ENCODE measurements at regions not wholly inside any gene's neighbourhood (a gene's known extent, or its start where the extent isn't known, plus 50 kb on each side); places are given as distances from the start of the nearest gene placed in this dataset.
A peak's percentile ranks its signal among the peaks of the same experiment; 100 is the strongest.

GRCh38 chr3:24764236-24764915 is 269.7 kb upstream of the THRB start:
- DNase-seq (ENCODE audit: low read depth) = no peak

- DNase-seq (ENCODE audit: low read depth) = no peak
Observed at GRCh38 chr3:24765399-24765798, 270.7 kb upstream of the THRB start.

GRCh38 chr3:24769918-24770317 is 275.3 kb upstream of the THRB start:
- DNase-seq (ENCODE audit: low read depth) = no peak

GRCh38 chr3:24773798-24774197 is 279.1 kb upstream of the THRB start:
- DNase-seq (ENCODE audit: low read depth) = peak; percentile 48

- DNase-seq (ENCODE audit: low read depth) = no peak
Observed at GRCh38 chr3:24780991-24781390, 286.3 kb upstream of the THRB start.

- DNase-seq (ENCODE audit: low read depth) = no peak
Observed at GRCh38 chr3:24781454-24781853, 286.8 kb upstream of the THRB start.

DNA sequence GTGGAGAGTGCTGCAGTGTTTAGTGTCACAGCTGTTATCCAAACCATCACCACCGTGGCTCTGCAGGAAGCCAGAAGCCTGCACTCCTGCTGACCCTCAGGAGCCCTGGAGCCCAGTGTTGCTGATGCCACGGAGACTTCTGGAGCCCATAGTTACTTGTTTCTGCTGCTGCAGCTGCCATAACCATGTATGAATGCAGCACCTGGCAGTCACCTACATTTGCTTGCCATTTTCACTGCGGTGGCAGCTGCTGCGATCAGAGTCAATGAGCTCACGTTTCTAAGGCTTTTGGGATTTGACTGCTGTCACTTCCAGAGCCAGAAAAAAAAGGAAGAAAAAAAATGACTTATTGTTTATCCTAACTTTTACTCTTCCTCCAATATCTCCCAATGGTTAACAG is 299.2 kb upstream of the THRB start:
- DNase-seq (ENCODE audit: low read depth) = no peak

DNA sequence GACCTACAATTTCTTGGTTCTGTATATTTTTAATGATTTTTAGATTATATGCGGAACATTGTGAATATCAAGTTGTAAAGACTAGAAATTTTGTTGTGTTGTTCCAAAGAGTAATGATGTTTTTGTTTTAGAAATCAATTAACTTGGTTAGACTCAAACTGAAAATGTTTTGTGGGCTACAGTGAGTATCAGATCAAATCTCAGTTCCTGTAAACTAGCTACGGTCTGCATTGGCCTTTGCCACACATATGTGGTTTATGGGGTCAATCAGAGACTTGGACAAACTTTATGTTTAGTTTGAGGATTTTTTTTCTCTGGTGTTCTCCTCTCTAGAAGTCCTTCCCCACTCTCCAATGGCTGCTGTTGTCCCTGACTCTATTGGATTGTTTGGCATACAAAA is 308.0 kb upstream of the THRB start:
- no peak for DNase-seq (ENCODE audit: low read depth)

- no peak for DNase-seq (ENCODE audit: low read depth)
Observed at GRCh38 chr3:24804095-24804494, 309.4 kb upstream of the THRB start.

DNA sequence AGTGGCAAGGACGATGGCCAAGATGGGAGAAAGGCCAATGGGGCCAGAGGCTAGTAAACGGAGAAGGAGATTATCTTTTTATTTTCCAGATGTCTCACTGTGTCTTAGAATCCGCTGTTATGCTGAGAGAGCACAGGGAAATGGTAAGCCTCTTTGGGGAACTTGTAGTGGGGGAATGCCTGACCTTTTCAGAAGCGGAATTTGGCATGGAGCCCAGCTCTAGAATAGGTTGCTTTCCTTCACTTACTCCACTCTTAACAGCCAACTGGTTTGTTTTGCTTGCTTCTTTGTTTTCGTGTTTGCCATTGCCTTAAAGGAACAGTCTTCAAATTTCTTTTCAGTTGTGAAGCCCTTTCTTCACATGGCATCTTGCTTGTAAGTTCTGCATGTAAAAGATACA is 316.2 kb upstream of the THRB start:
- no peak for DNase-seq (ENCODE audit: low read depth)

- DNase-seq (ENCODE audit: low read depth) = no peak
Observed at GRCh38 chr3:24812116-24812515, 317.5 kb upstream of the THRB start.

DNA sequence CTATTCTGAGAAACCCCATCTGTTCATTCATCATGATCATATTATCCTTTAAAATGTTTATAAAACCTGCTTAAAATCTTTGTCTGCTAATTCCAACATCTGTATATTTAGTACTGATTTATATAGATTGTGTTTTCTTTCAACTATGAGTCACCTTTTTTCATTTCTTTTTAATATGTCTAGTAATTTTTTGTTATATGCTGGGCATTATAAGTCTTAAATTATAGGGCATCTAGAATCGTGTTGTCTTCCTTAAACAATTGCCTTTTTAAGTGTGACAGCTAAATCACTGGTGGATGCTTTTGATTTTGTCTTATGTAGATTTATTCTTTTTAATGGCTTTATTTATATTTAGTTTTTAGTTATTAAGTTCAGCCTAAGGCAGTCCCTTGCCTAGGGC is 323.4 kb upstream of the THRB start:
- DNase-seq (ENCODE audit: low read depth) = no peak

- DNase-seq (ENCODE audit: low read depth) = no peak
Observed at GRCh38 chr3:24828011-24828410, 333.4 kb upstream of the THRB start.

DNA sequence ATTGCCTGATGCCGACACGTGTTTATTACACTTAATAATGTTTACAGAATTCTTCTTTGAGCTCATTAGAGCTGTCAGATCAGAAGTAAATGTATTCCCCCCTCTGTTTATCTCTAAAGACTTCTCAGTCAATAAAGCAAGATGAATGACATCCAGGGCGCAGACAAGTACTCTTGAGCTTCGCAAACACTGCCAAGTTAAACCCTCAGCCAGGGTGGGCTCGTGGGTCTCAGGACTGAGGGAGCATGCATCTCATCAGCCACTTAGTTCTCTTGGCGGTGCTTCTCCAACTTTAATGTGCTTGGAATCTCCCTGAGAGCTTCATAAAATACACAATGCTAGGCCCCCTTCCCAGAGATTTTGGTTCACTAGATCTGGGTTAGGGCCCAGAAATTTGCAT is 333.9 kb upstream of the THRB start:
- no peak for DNase-seq (ENCODE audit: low read depth)

DNA sequence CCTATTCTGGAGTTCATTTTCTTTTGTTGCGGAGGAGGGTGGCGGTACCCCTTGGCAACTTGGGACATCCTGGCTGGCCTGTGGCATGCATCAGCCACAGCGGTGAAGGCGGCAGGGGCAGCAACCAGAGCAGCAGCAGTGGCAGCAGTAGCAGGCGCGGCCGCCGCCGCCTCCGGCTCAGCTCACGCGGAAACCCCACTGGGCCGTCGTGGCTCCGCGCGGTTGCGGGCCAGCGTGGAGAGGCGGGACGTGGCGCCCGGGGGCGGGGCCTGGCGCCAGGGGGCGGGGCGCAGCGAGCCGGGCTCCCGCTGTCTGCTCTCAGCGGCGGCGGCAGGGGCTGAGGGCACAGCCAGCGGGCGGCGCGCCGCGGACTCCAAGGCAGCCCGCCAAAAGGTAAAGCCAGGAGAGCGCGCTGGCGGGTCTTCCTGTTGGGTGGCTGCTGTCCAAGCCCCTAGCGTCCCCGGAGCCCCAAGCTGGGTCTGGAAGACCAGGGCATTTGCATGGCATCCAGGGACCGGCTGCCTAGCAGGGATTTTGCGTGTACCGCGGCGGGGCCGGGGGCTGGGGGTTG is 334.4 kb upstream of the THRB start:
- peak; percentile 2 for DNase-seq (ENCODE audit: low read depth)

- DNase-seq (ENCODE audit: low read depth) = peak; percentile 4
Observed at GRCh38 chr3:24829629-24830229, 335.1 kb upstream of the THRB start.

DNA sequence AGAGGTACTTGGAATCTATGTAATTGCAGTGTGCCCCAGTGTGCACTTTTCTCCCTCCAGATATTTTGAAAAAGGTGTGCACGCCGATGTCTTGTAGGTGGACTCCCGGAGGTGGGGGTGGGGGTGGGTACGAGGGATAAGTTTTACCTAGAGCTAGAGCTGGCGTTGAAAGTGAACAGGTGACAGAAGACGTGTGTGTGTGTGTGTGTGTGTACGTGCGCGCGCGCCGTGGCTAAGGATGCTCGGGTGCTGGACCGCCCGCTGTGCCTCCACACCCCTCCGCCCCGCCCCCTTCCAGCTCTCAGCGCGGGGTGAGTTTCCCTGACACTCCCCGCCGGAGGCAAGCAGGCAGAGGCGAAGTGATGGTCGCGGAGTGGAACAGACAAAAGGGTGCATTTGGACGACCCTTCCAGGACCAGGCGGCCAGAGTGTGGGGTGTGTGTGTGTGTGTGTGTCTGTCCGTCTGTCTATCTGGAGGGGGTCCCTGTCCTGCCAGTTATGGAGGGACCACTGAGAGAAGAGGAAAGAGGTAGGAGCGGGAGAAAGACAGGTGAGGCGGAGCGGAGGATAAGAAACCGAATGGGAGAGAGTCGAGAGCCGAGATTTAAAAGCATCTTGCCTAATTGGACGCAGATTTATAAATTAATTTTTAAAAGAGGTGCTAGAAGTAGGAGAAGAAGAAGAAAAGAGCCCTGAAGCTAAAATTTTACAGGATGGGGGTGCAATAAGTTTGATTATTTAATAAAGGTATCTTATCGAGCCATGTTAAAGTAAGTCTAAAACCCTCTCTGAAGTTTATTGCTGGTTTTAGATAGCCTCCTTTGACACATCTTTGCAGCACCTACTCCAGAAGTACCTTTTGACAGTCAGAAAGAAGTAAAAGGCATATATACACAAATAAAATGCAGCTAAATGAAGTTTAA is 335.8 kb upstream of the THRB start:
- DNase-seq (ENCODE audit: low read depth) = no peak

GRCh38 chr3:24831221-24831620 is 336.6 kb upstream of the THRB start:
- DNase-seq (ENCODE audit: low read depth) = no peak

DNA sequence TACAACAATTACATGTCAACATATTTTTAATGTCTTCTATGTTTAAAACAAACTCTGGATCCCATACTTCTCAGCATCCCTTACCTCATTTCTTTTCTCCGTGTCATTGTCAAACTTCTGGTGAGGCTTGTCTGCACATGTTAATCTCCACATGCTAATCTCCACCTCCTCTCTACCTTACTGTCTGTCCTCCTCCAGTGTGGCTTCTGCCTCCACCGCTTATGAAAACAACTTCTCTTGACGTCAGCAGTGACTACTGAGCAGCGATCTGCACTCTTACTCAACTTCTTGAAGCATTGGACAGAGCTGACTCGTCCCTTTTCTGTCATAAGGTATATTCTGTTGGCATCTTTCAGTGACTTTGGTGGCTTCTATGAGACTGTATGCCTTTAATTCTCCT is 338.2 kb upstream of the THRB start:
- DNase-seq (ENCODE audit: low read depth) = no peak

DNA sequence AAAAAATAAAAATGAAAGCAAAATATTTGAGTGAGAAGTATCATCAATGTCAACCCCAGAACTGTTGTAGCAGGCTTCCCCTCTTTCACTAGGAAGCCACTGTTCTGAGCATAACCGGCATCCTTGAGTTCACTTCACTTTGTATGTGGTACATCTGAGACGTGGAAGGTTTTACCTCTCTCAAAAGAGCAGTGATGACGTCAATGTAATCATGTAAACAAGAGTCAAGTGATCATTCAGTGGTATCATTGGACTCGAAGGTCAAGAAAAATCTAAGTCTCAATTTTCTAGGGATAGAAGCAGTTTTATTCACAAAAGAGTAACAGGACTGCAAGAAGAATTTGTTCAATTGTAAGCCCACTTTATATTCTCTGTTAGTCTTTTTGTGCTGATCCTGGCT is 339.8 kb upstream of the THRB start:
- no peak for DNase-seq (ENCODE audit: low read depth)

- no peak for DNase-seq (ENCODE audit: low read depth)
Observed at GRCh38 chr3:24835510-24835909, 340.9 kb upstream of the THRB start.

DNA sequence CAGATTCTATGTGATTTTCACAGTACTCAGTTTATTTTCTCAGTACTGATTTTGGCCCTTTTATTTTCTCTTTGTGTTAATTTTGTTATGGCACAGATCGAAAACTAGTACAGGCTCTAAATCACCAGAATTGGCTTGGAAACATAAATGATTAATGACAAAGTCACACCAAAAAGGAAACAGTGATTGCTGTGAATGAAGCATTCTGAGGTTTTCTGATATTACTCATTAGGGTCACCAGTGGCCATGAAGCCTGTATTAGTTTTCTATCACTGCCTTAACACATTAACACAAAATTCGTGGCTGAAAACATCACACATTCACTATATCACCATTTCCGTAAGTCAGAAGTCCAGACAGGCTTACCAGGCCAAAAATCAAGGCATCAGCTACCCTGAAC is 343.0 kb upstream of the THRB start:
- no peak for DNase-seq (ENCODE audit: low read depth)

DNA sequence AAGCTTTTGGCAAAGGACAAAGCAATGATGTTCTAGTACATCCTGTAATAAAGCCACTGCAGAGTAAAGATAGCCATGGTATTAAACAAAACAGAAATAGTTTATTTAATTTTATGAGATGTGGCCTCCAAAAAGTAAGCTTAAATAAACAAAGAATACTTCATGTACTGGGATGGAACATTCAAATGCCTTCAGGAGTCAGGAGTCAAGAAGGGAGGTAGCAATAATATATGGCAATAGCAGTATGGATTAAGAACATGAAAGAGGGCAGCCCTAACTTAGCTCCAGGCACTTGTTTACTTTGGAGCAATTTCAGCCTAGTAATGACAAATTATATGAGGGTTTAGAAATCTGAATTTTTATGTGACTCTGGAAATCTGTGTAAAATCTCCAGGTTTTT is 343.9 kb upstream of the THRB start:
- no peak for DNase-seq (ENCODE audit: low read depth)

Data from M059J (cell line).